ENCODE measurements at regions not wholly inside any gene's neighbourhood (a gene's known extent, or its start where the extent isn't known, plus 50 kb on each side); places are given as distances from the start of the nearest gene placed in this dataset.
"Not testable (repeated sequence)": the region's sequence is repeated elsewhere in the genome, so short reads cannot be mapped to it uniquely, and the experiment has no call there.

DNA sequence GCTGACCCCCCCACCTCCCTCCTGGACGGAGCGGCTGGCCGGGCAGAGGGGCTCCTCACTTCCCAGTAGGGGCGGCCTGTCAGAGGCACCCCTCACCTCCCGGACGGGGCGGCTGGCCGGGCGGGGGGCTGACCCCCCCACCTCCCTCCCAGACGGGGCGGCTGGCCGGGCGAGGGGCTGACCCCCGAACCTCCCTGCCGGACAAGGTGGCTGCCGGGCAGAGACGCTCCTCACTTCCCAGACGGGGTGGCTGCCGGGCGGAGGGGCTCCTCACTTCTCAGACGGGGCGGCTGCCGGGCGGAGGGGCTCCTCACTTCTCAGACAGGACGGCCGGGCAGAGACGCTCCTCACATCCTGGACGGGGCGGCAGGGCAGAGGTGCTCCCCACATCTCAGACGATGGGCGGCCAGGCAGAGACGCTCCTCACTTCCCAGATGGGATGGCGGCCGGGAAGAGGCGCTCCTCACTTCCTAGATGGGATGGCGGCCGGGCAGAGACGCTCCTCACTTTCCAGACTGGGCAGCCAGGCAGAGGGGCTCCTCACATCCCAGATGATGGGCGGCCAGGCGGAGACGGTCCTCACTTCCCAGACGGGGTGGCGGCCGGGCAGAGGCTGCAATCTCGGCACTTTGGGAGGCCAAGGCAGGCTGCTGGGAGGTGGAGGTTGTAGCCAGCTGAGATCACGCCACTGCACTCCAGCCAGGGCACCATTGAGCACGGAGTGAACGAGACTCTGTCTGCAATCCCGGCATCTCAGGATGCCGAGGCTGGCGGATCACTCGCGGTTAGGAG lies 66.2 kb upstream of the PAPPA2 start:
- DNase-seq = not testable (repeated sequence)

DNA sequence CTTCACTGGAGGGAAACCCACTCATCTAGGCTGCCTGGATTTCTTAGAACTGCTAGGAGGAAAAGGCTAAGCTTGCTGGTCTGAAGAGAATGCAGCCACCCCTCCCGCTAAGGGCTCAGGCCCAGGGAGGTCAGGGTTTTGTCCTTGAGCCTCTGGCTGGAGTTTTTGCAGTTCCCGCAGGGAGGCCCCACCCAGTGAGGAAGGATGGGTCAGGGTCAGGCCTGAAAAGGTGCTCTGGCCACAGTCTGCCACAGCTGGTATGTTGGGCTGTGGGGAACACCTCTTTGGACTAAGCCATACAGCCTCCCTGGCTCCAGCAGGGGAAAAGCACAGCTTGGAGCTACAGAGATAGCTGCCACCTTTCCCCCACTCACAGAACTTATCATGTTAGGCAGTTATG lies 71.4 kb upstream of the PAPPA2 start:
- no peak for DNase-seq

DNA sequence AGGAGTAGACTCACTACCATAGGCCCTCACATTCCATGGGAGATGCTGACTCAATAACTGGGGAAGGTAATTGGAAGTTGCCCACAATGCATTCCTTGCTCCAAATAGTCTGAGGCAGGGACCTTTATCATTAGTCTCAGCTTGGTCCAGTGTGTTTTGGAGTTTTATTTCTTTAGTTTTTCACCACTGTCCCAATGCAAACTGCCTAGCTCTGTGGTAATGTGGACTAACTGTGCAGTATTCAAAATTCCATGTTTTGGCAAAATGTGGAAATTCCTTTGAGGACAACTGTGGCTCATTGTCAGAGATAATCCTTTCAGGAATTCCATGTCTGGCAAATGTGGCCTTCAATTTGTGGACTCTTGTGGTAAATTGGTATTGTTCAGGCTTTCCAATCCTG lies 78.1 kb upstream of the PAPPA2 start:
- DNase-seq = no peak

DNA sequence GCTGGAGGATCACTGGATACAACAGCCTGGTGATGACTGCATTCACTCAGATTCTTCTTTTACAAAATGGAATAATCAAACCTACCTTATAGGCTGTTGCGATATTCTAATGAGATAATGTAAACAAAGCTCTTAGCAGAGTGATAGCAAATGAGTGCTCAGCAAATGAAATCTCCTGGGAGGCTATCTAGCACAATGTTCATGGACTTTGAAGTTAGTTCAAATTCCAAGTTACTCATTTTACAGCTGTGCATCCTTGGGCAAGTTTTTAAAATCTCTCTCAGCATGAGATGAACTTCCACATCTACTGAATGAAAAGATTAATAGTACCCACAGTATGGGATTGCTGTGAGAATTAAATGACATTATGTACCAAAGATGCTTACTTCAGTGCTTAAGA lies 80.8 kb upstream of the PAPPA2 start:
- DNase-seq = no peak

DNA sequence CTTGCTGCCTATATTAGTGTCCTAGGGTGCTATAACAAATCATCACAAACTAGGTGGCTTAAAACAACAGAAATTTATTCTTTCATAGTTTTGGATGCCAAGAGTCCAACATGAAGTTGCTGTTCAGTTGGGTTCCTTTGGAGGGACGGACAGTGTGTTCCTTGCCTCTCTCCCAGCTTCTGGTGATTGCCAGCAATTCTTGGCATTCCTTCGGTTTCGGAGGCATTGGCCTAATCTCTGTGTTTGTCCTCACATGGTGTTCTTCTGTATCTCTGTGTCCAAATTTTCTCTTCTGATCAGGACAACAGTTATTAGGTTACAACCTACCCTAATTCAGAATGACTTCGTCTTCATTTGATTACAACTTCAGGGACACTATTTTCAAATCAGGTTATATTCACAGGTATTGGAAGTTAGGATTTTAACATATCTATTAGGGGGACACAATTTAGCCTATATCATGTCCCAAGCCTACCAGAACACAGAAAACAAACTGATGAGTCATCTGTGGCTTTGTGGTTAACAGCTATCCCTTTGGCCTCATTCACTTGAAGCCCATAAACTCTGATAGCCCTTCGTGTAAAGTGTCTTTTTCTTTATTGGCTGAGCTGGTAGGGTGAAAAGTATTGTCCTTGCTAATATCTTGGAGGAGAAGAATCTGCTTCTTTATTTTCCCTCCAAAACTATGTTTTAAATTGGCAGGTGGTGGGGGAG lies 83.2 kb upstream of the PAPPA2 start:
- no peak for DNase-seq

DNA sequence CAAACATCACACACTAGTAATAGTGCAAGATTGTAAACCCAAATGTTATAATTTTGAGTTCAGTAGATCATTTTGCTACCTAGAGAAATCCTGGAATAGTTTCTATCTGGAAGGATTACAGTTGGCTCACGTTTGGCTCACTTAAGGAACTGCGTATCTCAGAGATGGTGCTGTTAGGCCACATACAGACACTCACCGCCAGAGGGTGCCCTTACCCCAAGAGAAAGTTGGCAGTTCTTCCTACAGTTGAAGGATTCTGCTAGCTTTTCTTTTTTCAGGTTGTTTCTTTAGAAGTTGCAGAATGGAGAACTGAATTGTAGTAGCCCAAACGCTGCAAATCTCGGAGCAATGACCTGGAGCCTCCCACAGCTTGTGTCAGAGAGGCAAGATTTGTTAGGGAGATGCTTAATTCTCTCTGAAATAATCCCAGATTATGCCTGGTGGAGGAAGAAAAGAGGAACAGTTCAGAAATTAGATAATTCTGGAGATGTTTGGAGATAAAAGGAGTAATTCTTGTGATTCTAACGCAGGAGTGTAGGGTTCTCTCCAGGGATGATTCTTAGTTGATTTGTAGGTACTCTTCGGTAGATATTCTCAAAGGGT lies 87.9 kb upstream of the PAPPA2 start:
- DNase-seq = peak; percentile 53

DNA sequence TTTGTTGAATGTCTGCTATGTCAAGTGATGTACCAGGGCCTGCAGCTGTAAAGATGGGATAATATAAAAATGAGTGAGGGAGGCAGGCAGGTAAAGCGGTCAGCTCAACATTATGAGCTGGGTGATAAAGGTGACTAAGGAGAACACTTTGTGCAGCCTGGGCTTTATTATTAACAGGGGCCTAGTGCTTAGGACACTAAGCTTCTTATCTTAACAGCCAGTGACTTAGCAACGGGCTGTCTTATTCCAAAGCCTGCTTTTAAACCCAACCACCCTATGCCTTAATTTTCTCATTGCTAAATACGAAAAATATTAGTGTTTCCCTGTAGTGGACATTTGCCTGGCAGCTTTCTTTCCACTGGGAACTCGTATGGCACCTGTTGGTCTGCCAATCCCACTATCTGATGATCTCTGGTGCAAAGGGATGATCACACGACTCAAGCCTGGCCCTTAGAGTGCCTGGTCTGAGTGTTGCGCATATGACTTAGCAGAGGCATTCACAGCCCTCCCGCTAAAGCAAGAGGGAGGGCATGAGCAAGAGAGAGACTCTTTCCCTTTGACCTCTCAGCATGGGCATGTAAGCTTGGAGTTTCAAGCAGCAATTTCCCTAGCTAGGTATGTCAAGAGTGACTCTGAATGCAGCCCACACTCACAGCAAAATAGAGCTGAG lies 98.6 kb upstream of the PAPPA2 start:
- DNase-seq = no peak

DNA sequence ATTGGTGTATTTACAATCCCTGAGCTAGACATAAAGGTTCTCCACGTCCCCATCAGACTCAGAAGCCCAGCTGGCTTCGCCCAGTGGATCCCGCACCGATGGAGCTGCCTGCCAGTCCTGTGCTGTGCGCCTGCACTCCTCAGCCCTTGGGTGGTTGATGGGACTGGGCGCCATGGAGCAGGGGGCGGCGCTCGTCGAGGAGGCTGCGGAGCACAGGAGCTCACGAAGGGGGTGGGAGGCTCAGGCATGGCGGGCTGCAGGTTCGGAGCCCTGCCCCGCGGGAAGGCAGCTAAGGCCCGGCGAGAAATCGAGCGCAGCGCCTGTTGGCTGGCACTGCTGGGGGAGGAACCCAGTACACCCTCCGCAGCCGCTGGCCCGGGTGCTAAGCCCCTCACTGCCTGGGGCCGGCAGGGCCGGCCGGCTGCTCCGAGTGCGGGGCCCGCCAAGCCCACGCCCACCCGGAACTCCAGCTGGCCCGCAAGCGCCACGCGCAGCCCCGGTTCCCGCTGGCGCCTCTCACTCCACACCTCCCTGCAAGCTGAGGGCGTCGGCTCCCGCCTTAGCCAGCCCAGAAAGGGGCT lies 113.8 kb upstream of the PAPPA2 start:
- not testable (repeated sequence) for DNase-seq

DNA sequence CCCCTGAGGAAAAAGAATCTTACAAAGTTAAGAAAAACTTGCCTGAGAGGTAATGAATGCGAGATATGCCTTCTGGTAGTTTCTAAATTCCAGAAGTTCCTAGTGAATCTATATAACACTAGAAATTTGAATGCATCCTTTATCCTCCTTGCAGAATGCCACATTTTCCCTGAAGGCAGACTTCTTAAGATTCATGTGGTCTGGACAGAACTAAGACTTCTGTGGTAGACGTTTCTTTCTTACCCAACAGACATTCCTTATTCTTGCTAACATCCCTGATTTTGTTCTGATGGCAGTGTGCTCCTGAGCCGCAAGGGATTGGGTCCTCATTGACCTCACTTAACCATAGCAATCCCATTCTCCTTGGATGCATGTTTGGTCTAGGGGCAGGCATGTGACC lies 121.3 kb upstream of the PAPPA2 start:
- no peak for DNase-seq

DNA sequence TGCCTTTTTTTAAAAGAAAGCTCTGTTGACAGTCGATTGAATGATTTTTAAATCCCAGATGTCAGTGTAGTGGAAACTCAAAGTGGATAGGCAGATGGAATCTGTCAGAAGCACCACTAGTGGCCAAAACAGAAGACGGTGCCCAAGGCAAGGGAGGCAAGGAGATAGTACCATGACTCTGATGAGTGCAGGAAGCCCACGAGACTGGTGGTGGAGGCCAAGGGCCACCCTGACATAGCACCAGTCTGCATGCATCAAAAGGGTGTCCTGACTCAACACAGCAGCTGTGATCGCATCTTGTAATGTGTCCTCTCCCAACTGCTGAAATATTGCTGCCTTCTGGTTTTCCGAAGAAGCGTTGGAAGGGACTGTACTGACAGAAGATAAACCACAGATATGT lies 124.1 kb upstream of the PAPPA2 start:
- no peak for DNase-seq

DNA sequence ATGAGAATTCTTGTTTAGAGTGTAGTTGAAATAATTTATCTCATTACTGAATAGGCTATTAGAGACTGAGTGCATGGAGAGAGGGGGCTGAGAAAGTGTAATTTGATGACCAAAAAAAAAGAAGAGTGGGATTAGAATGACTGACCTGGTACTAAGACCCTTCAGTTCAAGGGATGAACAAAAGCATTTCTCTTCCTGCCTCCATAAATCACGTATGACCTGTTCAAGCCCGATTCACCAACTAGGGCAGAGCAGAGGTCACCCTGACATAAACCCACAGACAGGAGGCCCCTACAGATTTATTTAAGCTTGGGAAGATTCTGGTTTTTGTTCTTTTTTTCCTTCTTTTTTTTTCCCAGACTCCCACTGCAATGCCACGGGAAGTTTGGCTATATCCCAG lies 123.7 kb upstream of the COP1 start:
- DNase-seq = no peak

DNA sequence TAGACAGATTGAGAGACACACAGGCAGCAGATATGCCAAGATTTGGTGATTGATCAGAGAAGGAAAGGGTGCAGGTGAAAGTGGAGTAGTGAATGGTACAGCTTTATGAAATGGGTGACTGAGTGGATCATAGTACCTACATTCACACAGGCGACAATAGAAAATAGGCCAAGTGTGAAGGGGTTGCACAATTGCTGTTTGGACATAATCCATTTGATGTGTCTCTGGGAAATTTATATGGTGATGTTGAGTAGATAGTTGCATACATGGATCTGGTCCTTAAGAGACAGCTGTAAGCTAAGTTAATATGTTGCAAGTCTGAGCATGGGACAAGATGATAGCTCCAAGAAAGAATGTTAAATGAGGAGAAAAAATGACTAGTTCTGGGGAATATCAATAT lies 118.6 kb upstream of the COP1 start:
- no peak for DNase-seq

DNA sequence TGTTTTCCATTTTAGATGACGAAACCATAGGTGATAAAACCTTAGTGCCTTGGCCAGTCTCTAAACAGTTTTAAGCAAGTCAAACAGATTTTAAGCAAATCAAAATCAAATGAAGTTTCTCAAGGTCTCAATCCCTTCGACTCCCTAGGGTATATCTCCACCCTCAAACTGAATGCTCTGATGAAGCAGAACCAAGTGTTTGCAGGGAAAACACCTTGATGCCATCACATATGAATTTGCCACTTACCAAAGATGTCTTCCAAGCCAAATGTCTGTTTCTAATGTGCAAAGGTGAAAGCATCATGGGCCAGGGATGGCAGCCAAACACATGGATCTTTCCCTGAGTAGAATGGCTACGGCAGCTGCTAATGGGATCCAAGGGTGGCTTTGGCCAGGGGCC lies 116.4 kb upstream of the COP1 start:
- DNase-seq = no peak

DNA sequence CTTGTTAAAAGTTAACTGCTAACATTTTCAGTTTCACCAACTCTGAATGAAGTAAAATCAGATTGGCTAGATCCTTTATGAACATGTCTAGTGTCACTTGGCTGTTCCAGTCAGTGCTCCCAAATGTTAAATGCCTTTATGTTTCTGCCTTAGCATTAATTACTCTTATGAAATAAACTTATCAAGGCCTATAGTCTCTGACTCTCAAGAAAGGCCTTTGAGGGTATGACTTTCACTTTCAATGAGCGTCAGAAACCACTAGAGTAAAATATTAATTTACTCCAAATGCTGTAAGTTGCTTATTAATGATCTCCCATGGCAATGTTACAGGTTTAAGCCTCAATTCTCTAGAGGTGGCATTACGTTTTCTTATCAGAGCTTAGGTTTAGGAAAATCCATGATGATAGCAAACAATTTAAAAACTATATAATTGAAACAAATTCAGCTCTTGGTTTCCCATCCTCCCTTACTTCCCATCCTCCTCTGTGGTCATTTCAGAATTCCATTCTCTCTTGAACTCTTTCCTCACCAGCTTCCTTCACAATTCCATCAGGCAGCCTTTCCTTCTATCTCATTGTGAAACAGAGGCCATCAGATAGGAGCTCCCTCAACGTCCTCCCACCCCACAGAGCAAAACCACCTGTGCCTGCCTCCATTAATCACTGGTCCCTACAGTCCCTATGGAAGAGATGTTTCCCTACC lies 108.6 kb upstream of the COP1 start:
- no peak for DNase-seq

DNA sequence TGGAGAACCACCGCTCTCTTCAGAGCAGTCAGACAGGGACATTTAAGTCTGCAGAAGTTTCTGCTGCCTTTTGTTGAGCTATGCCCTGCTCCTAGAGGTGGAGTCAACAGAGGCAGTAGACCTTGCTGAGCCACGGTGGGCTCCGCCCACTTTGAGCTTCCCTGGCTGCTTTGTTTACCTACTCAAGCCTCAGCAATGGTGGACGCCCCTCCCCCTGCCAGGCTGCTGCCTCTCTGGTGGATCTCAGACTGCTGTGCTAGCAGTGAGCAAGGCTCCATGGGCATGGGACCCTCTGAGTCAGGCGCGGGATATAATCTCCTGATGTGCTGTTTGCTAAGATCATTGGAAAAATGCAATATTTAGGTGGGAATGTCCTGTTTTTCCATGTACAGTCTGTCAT lies 89.5 kb upstream of the COP1 start:
- not testable (repeated sequence) for DNase-seq

DNA sequence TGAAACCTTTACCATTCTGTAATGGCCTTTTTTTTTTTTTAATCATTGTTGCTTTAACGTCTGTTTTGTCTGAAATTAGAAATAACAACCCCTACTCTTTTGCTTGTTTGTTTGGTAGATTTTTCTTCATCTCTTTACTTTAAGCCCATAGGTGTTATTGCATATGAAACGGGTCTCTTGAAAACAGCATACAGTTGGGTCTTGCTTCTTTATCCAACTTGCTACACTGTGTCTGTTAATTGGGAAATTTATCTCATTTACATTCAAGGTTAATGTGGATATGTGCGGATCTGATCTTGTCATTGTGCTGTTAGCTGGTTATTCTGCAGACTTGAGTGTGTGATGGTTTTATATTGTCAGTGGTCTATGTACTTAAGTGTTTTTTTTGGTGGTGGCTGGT lies 78.9 kb upstream of the COP1 start:
- DNase-seq = no peak

DNA sequence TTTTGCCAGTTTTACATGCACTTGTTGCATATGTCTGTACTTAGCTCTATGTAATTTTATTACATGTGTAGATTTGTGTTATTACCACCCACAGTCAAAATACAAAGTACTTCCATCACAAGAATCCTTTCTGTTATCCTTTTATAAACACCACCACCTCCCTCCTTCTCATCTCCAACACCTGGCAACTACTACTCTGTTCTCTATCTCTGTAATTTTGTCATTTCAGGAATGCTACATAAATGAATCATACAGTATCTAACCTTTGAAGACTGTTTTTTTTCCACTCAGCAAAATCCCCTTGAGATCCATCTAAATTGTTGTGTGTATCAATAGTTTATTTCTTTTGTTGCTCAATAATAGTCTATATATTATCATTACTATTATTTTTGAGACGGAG lies 64.5 kb upstream of the COP1 start:
- no peak for DNase-seq

Data from NCI-H2171 treated with DMSO at 0.1 percent for 48 hours (cell line).